K562 (cell line): ENCODE measurements at regions not wholly inside any gene's neighbourhood (a gene's known extent, or its start where the extent isn't known, plus 50 kb on each side); places are given as distances from the start of the nearest gene placed in this dataset.

ENCODE experiments used
- ATAC-seq: fragments of 200-7000 bp; cut with Tn5 transposase; 3 replicates; pipeline ENCODE4 v1.9.1; 2020; ENCODE audit warnings: moderate library complexity
- BruUV-seq: library from RNA; stranded (reverse); fragments of 400-500 nt; replicated peaks from 2 replicates; lab custom pipeline; 2021; lab: Mats Ljungman, UMichigan
- CTCF ChIA-PET: fragments of 300-600 bp; formaldehyde crosslinking; extraction: SDS; loops from one replicate; lab custom pipeline; 2021; ENCODE audit warnings: low intra/inter-chr PET ratio; lab: Yijun Ruan, JAX
- POLR2A ChIA-PET: fragments of 300-600, 350-650 bp; sonication (Branson Sonifier 250); formaldehyde crosslinking; extraction: SDS; loops from one replicate; lab custom pipeline; 2021; ENCODE audit warnings: antibody characterized with exemption, inconsistent platforms; lab: Yijun Ruan, JAX
- DNase-seq, 4 experiments: peaks; one replicate each; pipeline versions ENCODE4 v3.0.0 to v3.0.0-alpha.2; 2011 to 2018; ENCODE audit warnings: low spot score in 3 of 4, mixed read lengths in 3 of 4; ENCODE audit errors: extremely low read depth in 1 of 4
- FAIRE-seq: peaks from 2 replicates; lab custom pipeline; 2011; peaks lifted over from hg19 to GRCh38; lab: Jason Lieb, UNC
- H2AFZ ChIP-seq: 2 replicates; pipeline ENCODE4 v1.6.0; 2011; ENCODE audit warnings: low read depth, low read length, control low read depth, inconsistent platforms
- H3K27ac ChIP-seq: fragments of 200-600 bp; 3 replicates; pipeline ENCODE4 v1.8.0; 2011; ENCODE audit warnings: low read depth, mild to moderate bottlenecking, control low read depth, inconsistent platforms, low read length, moderate library complexity, mixed read lengths; ENCODE audit errors: extremely low read depth
- H3K27me3 ChIP-seq, 2 experiments: fragments of 300-600 bp in 1 of 2; 2 replicates in 1 of 2; 3 replicates in 1 of 2; pipeline versions ENCODE4 v1.6.0 to v1.8.0; 2011; ENCODE audit warnings: inconsistent platforms in 2 of 2, low read length in 2 of 2, mild to moderate bottlenecking in 1 of 2, mixed read lengths in 1 of 2, moderate library complexity in 1 of 2; ENCODE audit not compliant: control insufficient read depth in 2 of 2, insufficient read depth in 2 of 2
- H3K36me3 ChIP-seq: fragments of 300-600 bp; 3 replicates; pipeline ENCODE4 v1.8.0; 2011; ENCODE audit warnings: mild to moderate bottlenecking, low read length, inconsistent platforms; ENCODE audit not compliant: control insufficient read depth, insufficient read depth
- H3K4me1 ChIP-seq, 2 experiments: fragments of 200-600 bp in 1 of 2; replicated peaks in 1 of 2; 2 replicates in 1 of 2; 3 replicates in 1 of 2; pipeline versions ENCODE4 v1.5.1 to v1.8.0; 2011; ENCODE audit warnings: inconsistent platforms in 2 of 2, low read length in 2 of 2, mild to moderate bottlenecking in 1 of 2, mixed read lengths in 1 of 2, moderate library complexity in 1 of 2; ENCODE audit not compliant: control insufficient read depth in 2 of 2, insufficient read depth in 2 of 2
- H3K4me2 ChIP-seq: 2 replicates; pipeline ENCODE4 v1.6.1; 2011; ENCODE audit warnings: low read length, control low read depth, inconsistent platforms, mixed read lengths; ENCODE audit not compliant: insufficient read depth
- H3K4me3 ChIP-seq: fragments of 200-600 bp; sonication (generic), shearing (Covaris generic); 2 replicates; pipeline ENCODE4 v1.5.1; 2016; ENCODE audit warnings: control low read depth, inconsistent platforms
- H3K79me2 ChIP-seq: fragments of 200-600 bp; 3 replicates; pipeline ENCODE4 v1.8.0; 2011; ENCODE audit warnings: low read length, inconsistent platforms; ENCODE audit not compliant: control insufficient read depth, insufficient read depth
- H3K9ac ChIP-seq, 2 experiments: 2 replicates each; pipeline versions ENCODE4 v1.6.0 to v1.6.1; 2011; ENCODE audit warnings: low read depth in 2 of 2, low read length in 2 of 2, control low read depth in 1 of 2, inconsistent platforms in 1 of 2, mild to moderate bottlenecking in 1 of 2, mixed read lengths in 1 of 2; ENCODE audit not compliant: insufficient read depth in 1 of 2
- H3K9me1 ChIP-seq: one replicate; pipeline ENCODE4 v1.6.0; 2011; ENCODE audit warnings: inconsistent platforms, mild to moderate bottlenecking, low read length, moderate library complexity; ENCODE audit not compliant: control insufficient read depth, insufficient read depth
- H3K9me3 ChIP-seq: replicated peaks from 2 replicates; pipeline ENCODE4 v1.5.1; 2011; ENCODE audit warnings: low read depth, low read length, inconsistent platforms; ENCODE audit not compliant: control insufficient read depth, insufficient read depth
- H4K20me1 ChIP-seq: replicated peaks from 2 replicates; pipeline ENCODE4 v1.6.1; 2011; ENCODE audit warnings: low read length, inconsistent platforms, mixed read lengths; ENCODE audit not compliant: control insufficient read depth, insufficient read depth
- ATF6 ChIP-seq: sonication (generic); formaldehyde crosslinking; IDR thresholded peaks from 2 replicates; pipeline ENCODE4 v1.4.0; 2020; ENCODE audit warnings: mild to moderate bottlenecking, missing genetic modification reagents
- BRD4 ChIP-seq: fragments of 200-600 bp; sonication (generic); IDR thresholded peaks from 2 replicates; pipeline ENCODE4 v1.6.1; 2017; ENCODE audit warnings: inconsistent platforms
- FOS ChIP-seq: IDR thresholded peaks from 3 replicates; pipeline ENCODE4 v1.6.1; 2011; ENCODE audit not compliant: insufficient read length; ENCODE audit errors: extremely low read depth
- HCFC1 ChIP-seq: IDR thresholded peaks from 2 replicates; pipeline ENCODE4 v1.6.1; 2012; ENCODE audit warnings: low read depth, low read length, improper control_type of control experiment
- HMG20B ChIP-seq: fragments of 250-450 bp; sonication (Bioruptor Pico); IDR thresholded peaks from 2 replicates; pipeline ENCODE4 v1.5.0; 2021; ENCODE audit warnings: mild to moderate bottlenecking
- HSF4 ChIP-seq: fragments of 250-450 bp; sonication (Bioruptor Pico); IDR thresholded peaks from 2 replicates; pipeline ENCODE4 v2.1.2; 2022; ENCODE audit warnings: mild to moderate bottlenecking, moderate library complexity, borderline replicate concordance
- NR2C1 ChIP-seq, 2 experiments: fragments of 450-650 bp; IDR thresholded peaks; 2 replicates each; pipeline ENCODE4 v1.6.1; 2017; ENCODE audit warnings: mild to moderate bottlenecking in 2 of 2, antibody characterized with exemption in 1 of 2, inconsistent platforms in 1 of 2, missing compliant biosample characterization in 1 of 2, missing genetic modification characterization in 1 of 2
- PHF21A ChIP-seq: fragments of 450-650 bp; IDR thresholded peaks from 2 replicates; pipeline ENCODE4 v1.6.1; 2017; ENCODE audit warnings: low read depth, borderline replicate concordance
- RBFOX2 ChIP-seq: fragments of 200-400 bp; formaldehyde crosslinking; IDR thresholded peaks from 2 replicates; pipeline ENCODE4 v1.6.1; 2017; ENCODE audit warnings: low read depth, mild to moderate bottlenecking, low read length, moderate library complexity
- RNF2 ChIP-seq: sonication (generic); IDR thresholded peaks from 2 replicates; pipeline ENCODE4 v1.6.1; 2016
- U2AF2 ChIP-seq: fragments of 200-400 bp; formaldehyde crosslinking; optimal IDR thresholded peaks from 2 replicates; pipeline ENCODE3; 2017; ENCODE audit warnings: low read depth, mild to moderate bottlenecking, low read length
- ZNF277 ChIP-seq: fragments of 250-450 bp; sonication (Bioruptor Pico); IDR thresholded peaks from 2 replicates; pipeline ENCODE4 v1.8.0; 2022; ENCODE audit warnings: inconsistent platforms, mild to moderate bottlenecking, moderate library complexity, borderline replicate concordance
- ZNF551 ChIP-seq: fragments of 250-450 bp; sonication (Bioruptor Pico); IDR thresholded peaks from 2 replicates; pipeline ENCODE4 v1.5.0; 2021; ENCODE audit warnings: mild to moderate bottlenecking, moderate library complexity
- ZNF76 ChIP-seq: fragments of 250-450 bp; sonication (Bioruptor Pico); IDR thresholded peaks from 2 replicates; pipeline ENCODE4 v1.4.0; 2020; ENCODE audit warnings: mild to moderate bottlenecking, moderate library complexity, borderline replicate concordance
- WGBS: fragments of 100-300 bp; shearing (Covaris generic); methylation state at CpG from one replicate; pipeline ENCODE4 v1.1.6; 2016; ENCODE audit warnings: low coverage, mixed read lengths; ENCODE audit not compliant: insufficient coverage; ENCODE audit errors: missing lambda C conversion rate; 5-methylcytosine and 5-hydroxymethylcytosine counted together
- in situ Hi-C: fragments of 300-500 bp; cut with MboI; formaldehyde crosslinking; loops from 4 replicates; pipeline ENCODE4 v1.15.0; 2018; ENCODE audit warnings: inconsistent platforms, mixed read lengths
- intact Hi-C: fragments of 100-400 bp; cut with micrococcal nuclease; formaldehyde crosslinking; loops from 2 replicates; pipeline ENCODE4 v1.14.2; 2022

GRCh38 chr16:64878940-64879339 is 242.9 kb downstream of the CDH11 start:
- no peak overlapping the region for H3K9ac ChIP-seq
- intact Hi-C loops, result no loop called here
- ChIA-PET POLR2A (no interaction called here), CTCF (no interaction called here)
- no TSS peak for BruUV-seq
- H3K9me1 ChIP-seq, result no peaks in the 10 kb centered on the region
- H3K4me3 ChIP-seq, result no peak overlapping the region
- TF ChIP-seq RNF2, result no peak
- FAIRE-seq (no peak), ATAC-seq (no peak), DNase-seq (no peak)
- no peak overlapping the region for H2AFZ ChIP-seq
- no peaks in the 10 kb centered on the region for H3K27me3 ChIP-seq
- H3K36me3 ChIP-seq, result no peaks in the 10 kb centered on the region
- H3K79me2 ChIP-seq, result no peaks in the 10 kb centered on the region
- H3K27ac ChIP-seq, result no peak overlapping the region
- no peaks in the 10 kb centered on the region for H3K4me1 ChIP-seq
- H3K9me3 ChIP-seq, result no peaks in the 10 kb centered on the region
- no peaks in the 10 kb centered on the region for H4K20me1 ChIP-seq
- 0% methylated on average over 4 of the region's 4 CpGs for WGBS
- no peak overlapping the region for H3K4me2 ChIP-seq
- in situ Hi-C loops, result no loop called here

- POLR2A ChIA-PET, result no interaction called here
- H3K4me2 ChIP-seq, result no peak overlapping the region
- 0% methylated on average over 2 of the region's 2 CpGs for WGBS
- no peaks in the 10 kb centered on the region for H4K20me1 ChIP-seq
- FAIRE-seq (no peak), DNase-seq (no peak), ATAC-seq (no peak)
- H3K27ac ChIP-seq, result no peak overlapping the region
- H2AFZ ChIP-seq, result no peak overlapping the region
- no peaks in the 10 kb centered on the region for H3K4me1 ChIP-seq
- no peak overlapping the region for H3K4me3 ChIP-seq
- H3K27me3 ChIP-seq, result no peaks in the 10 kb centered on the region
- H3K9me3 ChIP-seq, result no peaks in the 10 kb centered on the region
- intact Hi-C loops (no loop called here), in situ Hi-C loops (no loop called here)
- CTCF ChIA-PET, result no interaction called here
- H3K36me3 ChIP-seq, result no peaks in the 10 kb centered on the region
- no peak overlapping the region for H3K9ac ChIP-seq
- H3K9me1 ChIP-seq, result no peaks in the 10 kb centered on the region
- no TSS peak for BruUV-seq
- H3K79me2 ChIP-seq, result no peaks in the 10 kb centered on the region
- no peak for TF ChIP-seq ZNF277 (CRISPR knock-in tag)
- TF ChIP-seq HCFC1, result no peak
- TF ChIP-seq HMG20B (CRISPR knock-in tag), result no peak
- no peak for TF ChIP-seq FOS
- TF ChIP-seq U2AF2, result no peak
- no peak for TF ChIP-seq ZNF76
- no peak for TF ChIP-seq ZNF551
- TF ChIP-seq ATF6 (CRISPR knock-in tag), result no peak
- no peak for TF ChIP-seq HSF4 (CRISPR knock-in tag)
- no peak for TF ChIP-seq RBFOX2
- TF ChIP-seq NR2C1 (IDR thresholded peaks at IDR 0.05), result no peak
- no peak for TF ChIP-seq NR2C1 (tag; IDR thresholded peaks at IDR 0.05)
- no peak for TF ChIP-seq BRD4
- no peak for TF ChIP-seq PHF21A
Measured at GRCh38 chr16:64872101-64872500, 249.8 kb downstream of the CDH11 start.
